ENCODE measurements at regions not wholly inside any gene's neighbourhood (a gene's known extent, or its start where the extent isn't known, plus 50 kb on each side); places are given as distances from the start of the nearest gene placed in this dataset.

- TF ChIP-seq CTCF (IDR thresholded peaks at IDR 0.05) (no peak), POLR2A (IDR thresholded peaks at IDR 0.05) (no peak)
Measured at GRCh38 chr10:3654980-3655379, 130.0 kb downstream of the KLF6 start.
